Pulmonary artery endothelial cell (primary cell): ENCODE measurements at regions not wholly inside any gene's neighbourhood (a gene's known extent, or its start where the extent isn't known, plus 50 kb on each side); places are given as distances from the start of the nearest gene placed in this dataset.
"Not testable (repeated sequence)": the region's sequence is repeated elsewhere in the genome, so short reads cannot be mapped to it uniquely, and the experiment has no call there.

Experiments
- DNase-seq: peaks from one replicate; pipeline ENCODE4 v3.0.0-alpha.2; 2011; ENCODE audit warnings: low read depth, low spot score

DNA sequence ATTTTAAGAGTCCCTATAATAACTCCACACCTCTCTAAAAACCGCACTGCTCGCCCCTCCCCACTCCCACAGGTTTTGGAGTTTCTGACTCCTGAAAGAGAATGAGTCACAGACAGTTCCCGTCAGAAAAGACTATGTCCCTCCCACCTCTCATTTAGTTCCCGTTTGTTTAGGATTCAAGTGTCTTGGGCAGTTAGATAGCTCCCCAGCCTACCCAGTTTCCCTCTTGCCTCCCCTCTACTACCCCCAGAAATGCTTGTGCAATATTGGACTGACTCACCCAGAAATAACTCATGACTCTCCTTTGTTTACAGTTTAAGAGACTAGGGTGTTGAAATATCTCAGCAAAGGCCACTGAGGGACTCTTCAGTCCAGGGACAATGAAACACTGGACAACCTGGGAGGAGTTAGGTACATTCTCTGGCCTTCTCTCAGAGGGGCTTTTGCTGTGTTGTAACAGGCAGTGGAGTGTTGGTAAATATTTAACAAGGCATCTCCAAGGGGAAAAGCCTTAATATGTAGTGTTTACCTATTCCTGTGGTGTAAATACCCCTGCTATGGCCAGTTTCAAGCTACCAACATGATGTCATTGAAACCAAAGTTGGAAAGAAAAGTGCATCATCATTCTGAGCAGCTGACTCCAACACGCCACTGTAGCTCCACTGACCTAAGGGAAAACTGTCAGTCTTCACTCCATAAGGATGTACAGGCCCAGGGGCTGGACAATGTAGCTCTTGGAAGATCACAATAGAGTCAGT lies 96.1 kb upstream of the CHD2 start:
- DNase-seq, result peak; percentile 48

DNA sequence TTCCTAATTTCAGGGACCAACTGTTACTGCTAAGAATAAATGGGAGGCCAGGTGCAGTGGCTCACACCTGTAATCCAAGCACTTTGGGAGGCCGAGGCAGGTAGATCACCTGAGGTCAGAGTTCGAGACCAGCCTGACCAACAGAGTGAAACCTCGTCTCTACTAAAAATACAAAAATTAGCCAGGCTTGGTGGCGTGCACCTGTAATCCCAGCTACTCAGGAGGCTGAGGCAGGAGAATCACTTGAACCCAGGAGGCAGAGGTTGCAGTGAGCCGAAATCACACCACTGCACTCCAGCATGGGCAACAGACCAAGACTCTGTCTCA lies 95.6 kb upstream of the CHD2 start:
- DNase-seq, result not testable (repeated sequence)

DNA sequence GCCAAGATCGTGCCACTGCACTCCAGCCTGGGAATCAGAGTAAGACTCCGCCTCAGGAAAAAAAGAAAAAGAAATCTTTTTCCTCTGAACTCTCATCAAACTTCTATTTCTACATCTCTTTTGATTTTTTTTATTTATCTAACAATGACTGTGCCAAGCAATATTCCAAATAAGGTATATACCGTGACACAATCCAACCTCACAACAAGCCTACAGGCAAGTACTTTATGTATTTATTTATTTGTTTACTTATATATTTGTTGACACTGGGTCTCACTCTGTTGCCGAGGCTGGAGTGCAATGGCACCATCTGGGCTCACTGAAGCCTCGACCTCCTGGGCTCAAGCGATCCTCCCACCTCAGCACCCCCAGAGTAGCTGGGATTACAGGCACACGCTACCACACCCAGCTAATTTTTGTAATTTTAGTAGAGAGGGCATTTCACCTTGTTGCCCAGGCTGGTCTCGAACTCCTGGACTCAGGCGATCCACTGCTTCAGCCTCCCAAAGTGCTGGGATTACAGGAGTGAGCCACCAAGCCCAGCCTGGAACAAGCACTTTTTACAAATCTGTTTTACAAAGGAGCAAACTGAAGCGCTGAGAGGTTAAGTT lies 94.9 kb upstream of the CHD2 start:
- DNase-seq, result no peak

DNA sequence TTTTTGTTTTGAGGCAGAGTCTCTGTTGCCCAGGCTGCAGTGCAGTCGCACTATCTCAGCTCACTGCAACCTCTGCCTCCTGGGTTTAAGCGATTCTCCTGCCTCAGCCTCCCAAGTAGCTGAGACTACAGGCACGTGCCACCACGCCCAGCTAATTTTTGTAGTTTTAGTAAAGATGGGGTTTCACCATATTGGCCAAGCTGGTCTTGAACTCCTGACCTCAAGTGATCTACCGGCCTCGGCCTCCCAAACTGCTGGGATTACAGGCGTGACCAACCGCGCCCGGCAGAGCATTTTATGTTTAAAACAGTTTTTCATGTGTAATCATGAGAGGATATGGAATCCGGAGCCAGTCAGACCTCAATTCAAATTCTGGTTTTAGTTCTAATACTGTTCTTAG lies 94.0 kb upstream of the CHD2 start:
- not testable (repeated sequence) for DNase-seq

- no peak for DNase-seq
Observed at GRCh38 chr15:92806763-92807162, 93.4 kb upstream of the CHD2 start.

DNA sequence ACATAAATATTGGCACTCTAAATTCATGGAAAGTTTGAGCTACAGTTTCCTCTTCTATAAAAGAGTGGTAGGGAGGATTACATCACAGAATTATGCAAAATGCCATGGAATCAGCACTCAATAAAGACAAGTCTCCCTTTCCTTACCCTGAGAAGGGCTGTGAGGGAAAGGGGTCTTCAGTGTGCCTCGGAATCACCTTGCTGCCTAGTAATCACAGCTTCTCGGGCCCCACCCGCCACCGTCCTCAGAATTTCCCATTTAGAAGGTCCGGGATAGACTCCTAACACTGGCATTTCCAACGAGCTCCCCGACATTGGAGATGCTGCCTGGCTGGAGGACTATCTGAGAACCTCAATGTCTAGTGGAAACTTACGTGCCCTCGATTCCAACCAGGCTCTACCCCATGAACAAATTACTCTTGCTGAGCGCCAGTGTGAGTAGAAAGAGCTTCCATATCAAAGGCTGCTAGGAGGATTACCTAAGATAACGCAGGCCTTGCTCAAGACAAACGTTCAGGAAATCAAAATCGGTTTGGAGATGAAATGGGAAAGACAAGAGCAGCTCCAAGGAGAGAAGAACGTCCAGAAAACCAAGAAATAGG lies 92.1 kb upstream of the CHD2 start:
- DNase-seq, result no peak

DNA sequence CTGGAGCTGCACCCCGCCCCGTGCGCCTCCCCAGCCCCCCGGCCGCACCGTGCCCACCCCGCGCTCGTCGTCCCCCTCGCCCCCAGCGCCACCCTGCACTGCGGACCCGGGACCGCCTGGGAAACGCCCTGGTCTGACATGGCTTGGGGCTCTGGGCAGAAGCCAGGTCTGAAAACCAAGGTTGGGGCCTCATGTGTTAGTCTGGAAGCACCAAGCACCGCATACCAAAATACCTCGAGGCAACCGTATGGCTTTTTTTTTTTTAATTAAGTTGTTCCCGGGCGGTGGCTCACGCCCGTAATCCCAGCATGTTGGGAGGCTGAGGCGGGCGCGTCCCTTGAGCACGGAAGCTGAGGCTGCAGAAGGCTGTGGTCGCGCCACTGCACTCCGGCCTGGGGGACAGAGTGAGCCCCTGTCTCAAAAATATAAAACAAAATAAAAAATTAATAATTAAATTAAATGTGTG lies 91.5 kb upstream of the CHD2 start:
- DNase-seq, result no peak

GRCh38 chr15:92809064-92809879 lies 90.9 kb upstream of the CHD2 start:
- peak; percentile 81 for DNase-seq

GRCh38 chr15:92809880-92810361 lies 90.2 kb upstream of the CHD2 start:
- DNase-seq, result no peak

- no peak for DNase-seq
Observed at GRCh38 chr15:92810418-92811138, 89.5 kb upstream of the CHD2 start.

- no peak for DNase-seq
Observed at GRCh38 chr15:92811148-92811913, 88.8 kb upstream of the CHD2 start.

DNA sequence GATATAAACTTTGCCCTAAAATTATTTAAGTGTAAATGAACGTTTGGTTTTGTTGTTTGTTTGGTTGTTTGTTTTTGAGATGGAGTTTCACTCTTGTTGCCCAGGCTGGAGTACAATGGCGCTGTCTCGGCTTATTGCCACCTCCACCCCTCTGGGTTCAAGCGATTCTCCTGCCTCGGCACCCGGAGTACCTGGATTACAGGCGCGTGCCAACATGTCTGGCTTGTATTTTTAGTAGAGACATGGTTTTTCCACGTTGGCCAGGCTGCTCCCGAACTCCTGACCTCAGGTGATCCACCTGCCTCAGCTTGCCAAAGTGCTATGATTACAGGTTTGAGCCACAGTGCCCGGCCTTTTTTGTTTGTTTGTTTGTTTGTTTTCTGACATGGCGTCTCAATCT lies 87.9 kb upstream of the CHD2 start:
- no peak for DNase-seq

- DNase-seq, result no peak
Observed at GRCh38 chr15:92813485-92813884, 86.6 kb upstream of the CHD2 start.

GRCh38 chr15:92817339-92817886 lies 82.7 kb upstream of the CHD2 start:
- no peak for DNase-seq

- DNase-seq, result no peak
Observed at GRCh38 chr15:92818651-92819277, 81.4 kb upstream of the CHD2 start.

- DNase-seq, result no peak
Observed at GRCh38 chr15:92819278-92820235, 80.6 kb upstream of the CHD2 start.

GRCh38 chr15:92820236-92821021 lies 79.7 kb upstream of the CHD2 start:
- peak; percentile 59 for DNase-seq
